ENCODE measurements at regions not wholly inside any gene's neighbourhood (a gene's known extent, or its start where the extent isn't known, plus 50 kb on each side); places are given as distances from the start of the nearest gene placed in this dataset.

- no peak for ATAC-seq
These were observed 228.0 kb downstream of the CYP26B1 start for GRCh38 chr2:71919708-71920107.

- ATAC-seq, result no peak
These were observed 237.4 kb downstream of the CYP26B1 start for GRCh38 chr2:71910277-71910676.

- ATAC-seq, result no peak
These were observed 238.9 kb downstream of the CYP26B1 start for GRCh38 chr2:71908798-71909197.

GRCh38 chr2:71907503-71907902, 240.2 kb downstream of the CYP26B1 start:
- no peak for ATAC-seq

GRCh38 chr2:71906357-71906973, 241.2 kb downstream of the CYP26B1 start:
- ATAC-seq, result no peak

- ATAC-seq, result no peak
These were observed 242.5 kb downstream of the CYP26B1 start for GRCh38 chr2:71905205-71905604.

- no peak for ATAC-seq
These were observed 243.8 kb downstream of the CYP26B1 start for GRCh38 chr2:71903841-71904240.

- ATAC-seq, result no peak
These were observed 246.2 kb downstream of the CYP26B1 start for GRCh38 chr2:71901466-71901865.

GRCh38 chr2:71898851-71899681, 248.6 kb downstream of the CYP26B1 start:
- no peak for ATAC-seq

GRCh38 chr2:71898375-71898774, 249.3 kb downstream of the CYP26B1 start:
- no peak for ATAC-seq

- ATAC-seq, result no peak
These were observed 249.8 kb downstream of the CYP26B1 start for GRCh38 chr2:71897836-71898235.

- no peak for ATAC-seq
These were observed 250.6 kb downstream of the CYP26B1 start for GRCh38 chr2:71897137-71897480.

- no peak for ATAC-seq
These were observed 251.1 kb downstream of the CYP26B1 start for GRCh38 chr2:71896385-71897136.

GRCh38 chr2:71895320-71896161, 252.1 kb downstream of the CYP26B1 start:
- no peak for ATAC-seq

GRCh38 chr2:71894261-71894660, 253.4 kb downstream of the CYP26B1 start:
- ATAC-seq, result no peak

- no peak for ATAC-seq
These were observed 254.0 kb downstream of the CYP26B1 start for GRCh38 chr2:71893646-71894045.

GRCh38 chr2:71892896-71893295, 254.8 kb downstream of the CYP26B1 start:
- no peak for ATAC-seq

- ATAC-seq, result no peak
These were observed 255.3 kb downstream of the CYP26B1 start for GRCh38 chr2:71892423-71892730.

GRCh38 chr2:71891719-71892422, 255.8 kb downstream of the CYP26B1 start:
- ATAC-seq, result no peak

GRCh38 chr2:71891155-71891554, 256.5 kb downstream of the CYP26B1 start:
- no peak for ATAC-seq

- no peak for ATAC-seq
These were observed 257.6 kb downstream of the CYP26B1 start for GRCh38 chr2:71889759-71890684.

Data from activated CD4-positive, CD25-positive, alpha-beta regulatory T cell treated with anti-CD3 and anti-CD28 coated beads, Interleukin-2, amount 50 U/mL, for 24 hours (primary cell).